Upper lobe of left lung (tissue), 6 donors: ENCODE measurements at regions not wholly inside any gene's neighbourhood (a gene's known extent, or its start where the extent isn't known, plus 50 kb on each side); places are given as distances from the start of the nearest gene placed in this dataset.

Experiments
- ATAC-seq, 2 donors: fragments of 200-7000 bp; cut with Tn5 transposase; one replicate each; pipeline ENCODE4 v1.9.1; 2022; ENCODE audit warnings: mild to moderate bottlenecking in 2 of 2, moderate library complexity in 2 of 2; ENCODE audit not compliant: low FRiP score in 2 of 2
- DNase-seq, 2 donors: peaks; one replicate each; pipeline ENCODE4 v3.0.0-alpha.2; 2019 to 2020
- H3K27ac ChIP-seq, 4 donors: fragments of 200-600 bp; sonication (generic); one replicate each; pipeline ENCODE4 v1.5.1; 2016 to 2019
- H3K27me3 ChIP-seq, 4 donors: fragments of 200-600 bp; sonication (generic); one replicate each; pipeline ENCODE4 v1.5.1; 2017 to 2019
- H3K36me3 ChIP-seq, 4 donors: fragments of 200-600 bp; sonication (generic); one replicate each; pipeline ENCODE4 v1.5.1; 2016 to 2019
- H3K4me1 ChIP-seq, 4 donors: fragments of 200-600 bp; sonication (generic); one replicate each; pipeline ENCODE4 v1.5.1; 2018 to 2019
- H3K4me3 ChIP-seq, 4 donors: fragments of 200-600 bp; sonication (generic); one replicate each; pipeline ENCODE4 v1.5.1; 2017 to 2019; ENCODE audit warnings: mild to moderate bottlenecking in 2 of 4, moderate library complexity in 1 of 4
- H3K9me3 ChIP-seq, 4 donors: fragments of 200-600 bp; sonication (generic); one replicate each; pipeline ENCODE4 v1.5.1; 2018 to 2019
- CTCF ChIP-seq, 6 experiments: fragments of 450-650 bp in 4 of 6; fragments of 200-600 bp in 2 of 6; sonication (generic) in 2 of 6; IDR thresholded peaks; one replicate each; pipeline ENCODE4 v1.5.1; 2016 to 2019; ENCODE audit warnings: antibody characterized with exemption in 6 of 6
- EP300 ChIP-seq, 4 donors: sonication (generic); formaldehyde crosslinking; IDR thresholded peaks; one replicate each; pipeline ENCODE4 v1.5.1; 2017; ENCODE audit warnings: antibody characterized with exemption in 4 of 4, control low read depth in 2 of 4
- POLR2A ChIP-seq, 4 donors: fragments of 450-650 bp; IDR thresholded peaks; one replicate each; pipeline ENCODE4 v1.5.1; 2016 to 2017; ENCODE audit warnings: antibody characterized with exemption in 4 of 4, mild to moderate bottlenecking in 2 of 4
- POLR2AphosphoS5 ChIP-seq, 2 donors: sonication (generic); formaldehyde crosslinking; IDR thresholded peaks; one replicate each; pipeline ENCODE4 v1.5.1; 2017; ENCODE audit warnings: antibody characterized with exemption in 2 of 2
- WGBS, 2 donors: methylation state at CpG; one replicate each; pipeline ENCODE4 v1.1.5; 2017 to 2018; 5-methylcytosine and 5-hydroxymethylcytosine counted together
- donor health status: DM: no; HTN: no; CAD: no; lungs with moderate emphysema.
- donor health status: DM: no; HTN: yes; CAD: no; lungs with severe emphysema.

DNA sequence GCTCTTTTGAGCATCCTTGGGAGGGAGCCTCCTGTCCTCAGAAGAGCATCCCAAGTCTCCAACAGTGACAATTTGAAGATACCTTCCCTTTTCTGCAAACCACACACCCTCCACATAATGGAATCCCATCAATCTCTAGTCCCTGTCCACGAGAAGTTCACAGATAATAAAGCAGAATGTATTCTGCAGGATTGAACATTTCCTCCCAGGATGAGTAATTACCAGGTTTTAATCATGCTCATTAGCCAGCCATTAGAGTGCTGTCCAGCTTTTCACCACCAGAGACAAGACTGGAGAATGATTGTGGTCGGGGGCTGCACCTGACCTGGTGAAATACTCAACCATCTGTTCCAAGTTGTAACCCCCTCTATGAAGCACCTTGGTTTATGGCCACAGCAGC, 958.6 kb downstream of the KCNMA1 start:
- no peak overlapping the region for H3K27ac ChIP-seq
- no peaks in the 10 kb centered on the region for H3K9me3 ChIP-seq
- H3K4me1 ChIP-seq: no peaks in the 10 kb centered on the region
- no peak for ATAC-seq
- DNase-seq: no peak
- TF ChIP-seq CTCF (IDR thresholded peaks at IDR 0.05): no peak
- WGBS, 2 donors: 78 to 82% methylated on average over 2 of the region's 2 CpGs
- no peaks in the 10 kb centered on the region for H3K36me3 ChIP-seq
- H3K4me3 ChIP-seq: no peak overlapping the region
- no peaks in the 10 kb centered on the region for H3K27me3 ChIP-seq

- WGBS, 2 donors: 30 to 73% methylated on average over 3 to 4 of the region's 4 CpGs
- Histone ChIP-seq H3K4me1 (no peaks in the 10 kb centered on the region), H3K27ac (peak overlapping the region in 3 of 4 donors; percentile 32 to 62 (median 50)), H3K36me3 (no peaks in the 10 kb centered on the region), H3K27me3 (no peaks in the 10 kb centered on the region), H3K9me3 (no peaks in the 10 kb centered on the region), H3K4me3 (no peak overlapping the region)
- DNase-seq: no peak
- ATAC-seq: peak in 1 of 2 donors; percentile 85
- TF ChIP-seq EP300 (IDR thresholded peaks at IDR 0.05) (no peak), POLR2AphosphoS5 (IDR thresholded peaks at IDR 0.05) (no peak), CTCF (IDR thresholded peaks at IDR 0.05) (no peak), POLR2A (IDR thresholded peaks at IDR 0.05) (no peak)
These were observed 961.5 kb downstream of the KCNMA1 start for GRCh38 chr10:76675951-76676587.

- Histone ChIP-seq H3K9me3 (no peaks in the 10 kb centered on the region), H3K36me3 (no peaks in the 10 kb centered on the region), H3K27ac (peak overlapping the region in 2 of 4 donors; percentile 32 to 62), H3K4me3 (no peak overlapping the region), H3K4me1 (no peaks in the 10 kb centered on the region), H3K27me3 (no peaks in the 10 kb centered on the region)
- DNase-seq (no peak), ATAC-seq (no peak)
- TF ChIP-seq EP300 (IDR thresholded peaks at IDR 0.05): no peak
- no peak for TF ChIP-seq CTCF (IDR thresholded peaks at IDR 0.05)
- TF ChIP-seq POLR2A (IDR thresholded peaks at IDR 0.05): no peak
- TF ChIP-seq POLR2AphosphoS5 (IDR thresholded peaks at IDR 0.05): no peak
- WGBS, 2 donors: 53 to 62% methylated on average over 3 of the region's 3 CpGs
These were observed 962.1 kb downstream of the KCNMA1 start for GRCh38 chr10:76675561-76675950.

DNA sequence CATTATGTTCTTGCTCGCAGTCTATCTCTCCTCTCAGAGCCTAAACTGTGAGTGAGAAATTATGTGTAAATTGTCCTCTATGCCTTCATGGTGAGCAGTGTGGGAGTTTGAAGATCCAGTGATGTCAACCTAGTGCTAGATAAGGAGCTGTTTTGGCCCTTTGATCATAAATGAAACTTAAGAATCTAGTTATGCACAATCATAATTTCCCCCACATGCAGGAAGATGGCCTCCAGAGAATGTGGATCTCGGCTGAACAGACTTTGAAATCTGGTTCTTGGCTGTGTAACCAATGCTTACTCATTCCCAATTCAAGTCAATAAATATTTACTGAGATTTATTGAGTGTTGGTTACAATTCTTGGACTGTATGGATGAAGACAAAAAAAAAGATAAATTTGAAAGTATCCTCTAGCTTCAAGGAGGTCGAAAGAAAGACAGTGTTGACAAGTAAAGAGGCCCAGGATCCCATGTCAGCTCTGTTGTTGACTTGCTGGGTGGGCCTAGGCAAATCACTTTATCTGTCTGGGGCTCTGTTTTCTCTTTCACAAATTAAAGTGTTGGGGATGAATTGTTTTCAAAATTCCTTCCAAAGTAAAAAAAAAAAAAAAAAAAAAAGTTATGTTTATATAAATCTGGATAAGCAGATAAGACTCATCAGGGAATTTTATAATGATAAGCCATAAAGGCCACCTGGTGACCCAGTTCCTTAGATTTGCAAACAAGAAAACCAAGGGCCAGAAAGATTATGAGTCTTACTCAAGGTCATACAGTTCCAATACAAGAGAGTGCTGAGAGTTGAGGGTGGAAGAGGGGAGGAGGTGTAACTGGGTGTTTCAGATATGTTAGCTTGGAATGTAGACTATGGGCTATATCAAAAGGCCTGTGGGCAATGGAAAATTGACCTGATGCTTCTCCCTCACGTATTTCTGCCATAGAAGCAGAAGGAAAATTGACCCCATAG, 969.9 kb downstream of the KCNMA1 start:
- ATAC-seq (peak in 1 of 2 donors; percentile 81), DNase-seq (no peak)
- 58 to 64% methylated on average over 4 of the region's 4 CpGs for WGBS, 2 donors

More for the DNA sequence above, 969.9 kb downstream of the KCNMA1 start:
- Histone ChIP-seq H3K4me3 (no peak overlapping the region), H3K27me3 (no peaks in the 10 kb centered on the region), H3K4me1 (no peaks in the 10 kb centered on the region), H3K27ac (peak overlapping the region in 1 of 4 donors; percentile 27), H3K36me3 (no peaks in the 10 kb centered on the region), H3K9me3 (no peaks in the 10 kb centered on the region)
- no peak for TF ChIP-seq CTCF (IDR thresholded peaks at IDR 0.05)
- no peak for TF ChIP-seq POLR2A (IDR thresholded peaks at IDR 0.05)
- no peak for TF ChIP-seq POLR2AphosphoS5 (IDR thresholded peaks at IDR 0.05)
- TF ChIP-seq EP300 (IDR thresholded peaks at IDR 0.05): no peak
